GM12872 (cell line): ENCODE measurements at regions not wholly inside any gene's neighbourhood (a gene's known extent, or its start where the extent isn't known, plus 50 kb on each side); places are given as distances from the start of the nearest gene placed in this dataset.

Experiments used
- TF ChIP-seq, protein P1 (sequence below): IDR thresholded peaks from 3 replicates; pipeline ENCODE4 v1.5.1; 2011; ENCODE audit warnings: low read depth, mild to moderate bottlenecking, low read length, moderate library complexity; ENCODE audit not compliant: insufficient read depth

- TF ChIP-seq, protein P1, sequence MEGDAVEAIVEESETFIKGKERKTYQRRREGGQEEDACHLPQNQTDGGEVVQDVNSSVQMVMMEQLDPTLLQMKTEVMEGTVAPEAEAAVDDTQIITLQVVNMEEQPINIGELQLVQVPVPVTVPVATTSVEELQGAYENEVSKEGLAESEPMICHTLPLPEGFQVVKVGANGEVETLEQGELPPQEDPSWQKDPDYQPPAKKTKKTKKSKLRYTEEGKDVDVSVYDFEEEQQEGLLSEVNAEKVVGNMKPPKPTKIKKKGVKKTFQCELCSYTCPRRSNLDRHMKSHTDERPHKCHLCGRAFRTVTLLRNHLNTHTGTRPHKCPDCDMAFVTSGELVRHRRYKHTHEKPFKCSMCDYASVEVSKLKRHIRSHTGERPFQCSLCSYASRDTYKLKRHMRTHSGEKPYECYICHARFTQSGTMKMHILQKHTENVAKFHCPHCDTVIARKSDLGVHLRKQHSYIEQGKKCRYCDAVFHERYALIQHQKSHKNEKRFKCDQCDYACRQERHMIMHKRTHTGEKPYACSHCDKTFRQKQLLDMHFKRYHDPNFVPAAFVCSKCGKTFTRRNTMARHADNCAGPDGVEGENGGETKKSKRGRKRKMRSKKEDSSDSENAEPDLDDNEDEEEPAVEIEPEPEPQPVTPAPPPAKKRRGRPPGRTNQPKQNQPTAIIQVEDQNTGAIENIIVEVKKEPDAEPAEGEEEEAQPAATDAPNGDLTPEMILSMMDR: no peak
These were observed 63.0 kb upstream of the TPRG1 start for GRCh38 chr3:189108735-189109134.

GRCh38 chr3:189109145-189109544 is 62.6 kb upstream of the TPRG1 start:
- TF ChIP-seq, protein P1: no peak

- TF ChIP-seq, protein P1: no peak
These were observed 54.7 kb upstream of the TPRG1 start for GRCh38 chr3:189117087-189117486.

- TF ChIP-seq, protein P1: no peak
These were observed 52.9 kb upstream of the TPRG1 start for GRCh38 chr3:189118896-189119295.

DNA sequence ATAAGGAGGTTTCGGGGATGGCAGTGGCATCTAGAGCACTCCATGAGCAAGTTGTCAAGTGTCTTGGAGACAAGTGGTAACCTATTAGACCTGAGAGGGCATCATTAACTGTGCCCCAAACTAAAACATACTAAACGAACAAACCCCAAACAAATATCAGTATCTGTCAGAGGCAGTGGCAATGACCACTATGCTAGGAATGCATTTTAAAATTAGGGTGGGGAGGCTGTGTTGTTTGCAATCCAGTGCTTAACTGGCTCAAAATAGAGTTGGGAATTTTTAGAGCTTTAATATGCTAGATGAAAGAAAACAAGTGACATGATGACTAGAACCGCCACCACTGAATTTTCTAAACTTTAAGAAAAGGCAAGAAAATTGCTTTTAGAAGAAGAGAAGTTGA is 51.8 kb upstream of the TPRG1 start:
- TF ChIP-seq, protein P1: no peak

DNA sequence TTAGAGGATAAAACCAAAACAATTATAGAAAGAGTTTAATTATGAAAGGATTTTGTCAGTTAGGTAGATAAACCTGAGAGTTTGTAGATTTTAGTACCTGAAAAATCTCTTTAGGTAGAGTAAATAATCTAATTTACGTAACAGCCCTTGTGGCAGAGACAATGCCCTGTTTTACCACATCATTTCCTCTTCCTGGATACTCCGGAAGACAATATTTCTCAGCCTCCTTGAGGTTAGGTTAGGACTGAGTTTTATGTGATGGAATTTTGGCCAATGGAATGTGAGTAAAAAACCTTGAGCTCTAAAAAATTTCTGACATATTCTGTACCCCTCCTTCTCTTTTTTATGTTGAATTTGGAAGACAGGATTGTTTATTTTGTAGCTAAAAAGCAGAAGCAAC is 50.7 kb upstream of the TPRG1 start:
- TF ChIP-seq, protein P1: no peak
